ENCODE measurements at regions not wholly inside any gene's neighbourhood (a gene's known extent, or its start where the extent isn't known, plus 50 kb on each side); places are given as distances from the start of the nearest gene placed in this dataset.

DNA sequence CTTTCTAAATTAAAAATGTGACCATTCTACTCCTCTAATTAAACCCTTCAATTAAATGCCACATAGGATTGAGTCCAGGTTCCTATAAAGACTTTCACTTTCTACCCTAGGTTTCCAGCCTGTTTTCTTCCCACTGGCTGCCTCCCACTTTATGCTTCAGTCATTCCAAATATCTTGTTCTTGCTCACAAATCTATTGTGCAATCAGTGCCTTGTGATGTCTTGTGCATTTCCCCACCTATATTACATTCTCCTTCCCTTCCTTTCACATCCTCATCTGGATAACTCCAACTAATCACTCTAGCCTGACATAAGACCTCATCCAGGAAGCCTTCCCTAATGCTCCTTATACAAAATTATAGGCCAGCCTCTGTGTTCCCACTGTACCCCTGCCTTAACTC, 281.7 kb upstream of the LRATD1 start:
- Histone ChIP-seq H3K4me3 (no peak overlapping the region), H3K27me3 (no peaks in the 10 kb centered on the region), H3K4me1 (no peaks in the 10 kb centered on the region), H3K9me3 (no peaks in the 10 kb centered on the region), H3K36me3 (no peaks in the 10 kb centered on the region), H3K27ac (no peak overlapping the region)
- ATAC-seq (no peak), DNase-seq (no peak)
- TF ChIP-seq POLR2A (IDR thresholded peaks at IDR 0.05): no peak
- TF ChIP-seq, protein P1, sequence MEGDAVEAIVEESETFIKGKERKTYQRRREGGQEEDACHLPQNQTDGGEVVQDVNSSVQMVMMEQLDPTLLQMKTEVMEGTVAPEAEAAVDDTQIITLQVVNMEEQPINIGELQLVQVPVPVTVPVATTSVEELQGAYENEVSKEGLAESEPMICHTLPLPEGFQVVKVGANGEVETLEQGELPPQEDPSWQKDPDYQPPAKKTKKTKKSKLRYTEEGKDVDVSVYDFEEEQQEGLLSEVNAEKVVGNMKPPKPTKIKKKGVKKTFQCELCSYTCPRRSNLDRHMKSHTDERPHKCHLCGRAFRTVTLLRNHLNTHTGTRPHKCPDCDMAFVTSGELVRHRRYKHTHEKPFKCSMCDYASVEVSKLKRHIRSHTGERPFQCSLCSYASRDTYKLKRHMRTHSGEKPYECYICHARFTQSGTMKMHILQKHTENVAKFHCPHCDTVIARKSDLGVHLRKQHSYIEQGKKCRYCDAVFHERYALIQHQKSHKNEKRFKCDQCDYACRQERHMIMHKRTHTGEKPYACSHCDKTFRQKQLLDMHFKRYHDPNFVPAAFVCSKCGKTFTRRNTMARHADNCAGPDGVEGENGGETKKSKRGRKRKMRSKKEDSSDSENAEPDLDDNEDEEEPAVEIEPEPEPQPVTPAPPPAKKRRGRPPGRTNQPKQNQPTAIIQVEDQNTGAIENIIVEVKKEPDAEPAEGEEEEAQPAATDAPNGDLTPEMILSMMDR (IDR thresholded peaks at IDR 0.05): no peak
- intact Hi-C loops (cut with DNase I): no loop called here

DNA sequence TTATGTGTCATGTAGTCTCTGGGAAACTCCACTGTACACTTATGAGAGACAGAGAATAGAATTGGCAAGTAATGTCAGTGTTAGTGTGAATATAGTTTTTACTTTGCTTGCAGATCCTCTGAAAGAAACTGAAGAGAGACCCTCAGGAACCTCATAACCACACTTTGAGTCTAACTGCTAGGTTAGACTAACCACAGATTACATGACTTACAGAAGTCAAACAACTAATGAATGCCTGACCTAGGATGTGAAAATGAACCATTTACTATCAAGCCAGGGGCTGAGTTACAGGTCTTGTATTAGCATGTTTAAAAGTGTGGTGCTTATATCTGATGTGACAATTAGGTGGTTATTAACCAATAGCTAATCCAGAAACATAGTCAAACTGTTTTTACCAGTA, 280.4 kb upstream of the LRATD1 start:
- H3K27me3 ChIP-seq: no peaks in the 10 kb centered on the region
- H3K9me3 ChIP-seq: no peaks in the 10 kb centered on the region
- ATAC-seq (no peak), DNase-seq (no peak)
- TF ChIP-seq, protein P1 (IDR thresholded peaks at IDR 0.05): no peak
- TF ChIP-seq POLR2A (IDR thresholded peaks at IDR 0.05): no peak
- no peaks in the 10 kb centered on the region for H3K4me1 ChIP-seq
- no peaks in the 10 kb centered on the region for H3K36me3 ChIP-seq
- intact Hi-C loops (cut with DNase I): no loop called here
- H3K27ac ChIP-seq: no peak overlapping the region
- H3K4me3 ChIP-seq: no peak overlapping the region

DNA sequence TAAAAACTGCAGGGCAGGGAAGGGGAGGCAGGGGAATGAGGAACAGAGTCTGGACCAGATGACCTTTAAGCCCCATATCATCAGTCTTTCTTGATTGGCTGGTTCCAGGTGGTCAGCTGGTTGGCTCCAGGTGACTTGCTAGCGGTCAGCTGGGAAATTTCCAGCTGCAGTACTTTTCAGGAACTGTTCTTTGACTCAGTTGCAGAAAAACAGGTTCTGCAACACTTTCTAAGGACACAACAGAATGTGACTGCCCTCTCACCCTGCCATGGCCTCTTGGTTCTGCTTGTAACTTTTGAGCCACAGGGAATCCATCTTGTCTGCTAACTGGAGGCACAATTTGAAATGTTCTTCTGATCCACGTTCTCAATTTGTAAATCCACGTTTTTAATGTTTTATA, 278.3 kb upstream of the LRATD1 start:
- 68 to 79% (median 73%) methylated on average over 3 of the region's 3 CpGs for WGBS, 4 donors
- intact Hi-C loops (cut with DNase I): no loop called here
- DNase-seq (no peak), ATAC-seq (no peak)
- Histone ChIP-seq H3K27me3 (no peaks in the 10 kb centered on the region), H3K4me1 (no peaks in the 10 kb centered on the region), H3K9me3 (no peaks in the 10 kb centered on the region), H3K36me3 (no peaks in the 10 kb centered on the region), H3K4me3 (no peak overlapping the region), H3K27ac (no peak overlapping the region)
- TF ChIP-seq, protein P1 (IDR thresholded peaks at IDR 0.05): no peak
- TF ChIP-seq POLR2A (IDR thresholded peaks at IDR 0.05): no peak

DNA sequence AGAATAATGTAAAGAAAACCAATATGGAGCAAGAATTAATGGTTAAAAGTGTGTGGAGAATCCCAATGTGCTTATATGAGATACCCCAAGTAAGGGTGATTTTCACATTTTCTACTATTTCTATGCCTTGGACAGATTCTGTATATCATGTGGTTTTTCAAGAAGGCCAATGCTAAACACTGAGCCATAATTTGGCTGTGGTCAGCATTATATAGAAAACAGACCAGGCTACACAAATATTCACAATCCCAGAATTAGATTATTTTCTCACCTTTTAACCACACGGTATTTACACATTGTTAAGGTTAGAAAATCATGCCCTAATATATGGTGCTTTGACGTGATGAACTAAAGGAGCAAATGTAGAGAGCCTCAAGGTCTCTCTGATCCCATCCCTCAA, 277.4 kb upstream of the LRATD1 start:
- 64 to 76% (median 72%) methylated on average over 2 of the region's 2 CpGs for WGBS, 4 donors

More for the DNA sequence above, 277.4 kb upstream of the LRATD1 start:
- TF ChIP-seq POLR2A (IDR thresholded peaks at IDR 0.05): no peak
- TF ChIP-seq, protein P1 (IDR thresholded peaks at IDR 0.05): no peak
- no peaks in the 10 kb centered on the region for H3K9me3 ChIP-seq
- H3K4me3 ChIP-seq: no peak overlapping the region
- no peaks in the 10 kb centered on the region for H3K27me3 ChIP-seq
- no peaks in the 10 kb centered on the region for H3K36me3 ChIP-seq
- H3K4me1 ChIP-seq: no peaks in the 10 kb centered on the region
- DNase-seq (no peak), ATAC-seq (no peak)
- no peak overlapping the region for H3K27ac ChIP-seq
- intact Hi-C loops (cut with DNase I): no loop called here

Data from heart left ventricle (tissue), 16 donors.